Endothelial cell of umbilical vein (primary cell): ENCODE measurements at regions not wholly inside any gene's neighbourhood (a gene's known extent, or its start where the extent isn't known, plus 50 kb on each side); places are given as distances from the start of the nearest gene placed in this dataset.

Experiments
- BruUV-seq: library from RNA; stranded (reverse); fragments of 400-500 nt; replicated peaks from 2 replicates; lab custom pipeline; 2021; lab: Mats Ljungman, UMichigan
- CTCF ChIA-PET: fragments of 300-600, 350-600 bp; sonication (Branson Sonifier 250); formaldehyde crosslinking; loops from one replicate; lab custom pipeline; 2021; ENCODE audit warnings: antibody characterized with exemption, inconsistent platforms; lab: Charles Lee
- POLR2A ChIA-PET: fragments of 300-600, 350-600 bp; sonication (Branson Sonifier 250); formaldehyde crosslinking; loops from one replicate; lab custom pipeline; 2021; ENCODE audit warnings: antibody characterized with exemption, inconsistent platforms; lab: Charles Lee
- DNase-seq: peaks from one replicate; pipeline ENCODE4 v3.0.0-alpha.2; 2011; ENCODE audit warnings: low read depth, low spot score
- FAIRE-seq: peaks from 2 replicates; lab custom pipeline; 2011; peaks lifted over from hg19 to GRCh38; lab: Jason Lieb, UNC
- H2AFZ ChIP-seq: 2 replicates; pipeline ENCODE4 v1.6.0; 2012; ENCODE audit warnings: low read depth, low read length, control low read depth, inconsistent platforms
- H3K27ac ChIP-seq: 2 replicates; pipeline ENCODE4 v1.5.1; 2011; ENCODE audit warnings: low read depth, mild to moderate bottlenecking, control low read depth, low read length, moderate library complexity; ENCODE audit not compliant: insufficient read depth
- H3K27me3 ChIP-seq, 2 experiments: 2 replicates each; pipeline versions ENCODE4 v1.6.0 to v1.6.1; 2011; ENCODE audit warnings: low read length in 2 of 2, mixed read lengths in 1 of 2; ENCODE audit not compliant: control insufficient read depth in 2 of 2, insufficient read depth in 2 of 2
- H3K36me3 ChIP-seq, 2 experiments: 2 replicates in 1 of 2; 3 replicates in 1 of 2; pipeline ENCODE4 v1.5.1; 2011; ENCODE audit warnings: low read length in 2 of 2, mild to moderate bottlenecking in 1 of 2, moderate library complexity in 1 of 2; ENCODE audit not compliant: control insufficient read depth in 2 of 2, insufficient read depth in 2 of 2; ENCODE audit errors: extremely low read depth in 1 of 2
- H3K4me1 ChIP-seq: 3 replicates; pipeline ENCODE4 v1.5.1; 2011; ENCODE audit warnings: mild to moderate bottlenecking, low read length; ENCODE audit not compliant: control insufficient read depth, insufficient read depth; ENCODE audit errors: extremely low read depth
- H3K4me2 ChIP-seq: 2 replicates; pipeline ENCODE4 v1.6.1; 2011; ENCODE audit warnings: low read length, control low read depth, mixed read lengths; ENCODE audit not compliant: insufficient read depth
- H3K4me3 ChIP-seq, 3 experiments: fragments of 200-600 bp in 1 of 3; sonication (generic), shearing (Covaris generic) in 1 of 3; replicated peaks in 1 of 3; 2 replicates each; pipeline ENCODE4 v1.5.1; 2011 to 2016; ENCODE audit warnings: control low read depth in 3 of 3, low read length in 3 of 3, mild to moderate bottlenecking in 2 of 3, inconsistent platforms in 1 of 3, low read depth in 1 of 3, moderate library complexity in 1 of 3; ENCODE audit not compliant: insufficient read depth in 1 of 3
- H3K79me2 ChIP-seq: 2 replicates; pipeline ENCODE4 v1.6.0; 2012; ENCODE audit warnings: low read length, inconsistent platforms; ENCODE audit not compliant: control insufficient read depth, insufficient read depth
- H3K9ac ChIP-seq: replicated peaks from 2 replicates; pipeline ENCODE3; 2011; ENCODE audit warnings: low read length, control low read depth; ENCODE audit not compliant: insufficient read depth; ENCODE audit errors: extremely low read depth
- H3K9me1 ChIP-seq: replicated peaks from 3 replicates; pipeline ENCODE4 v1.6.0; 2011; ENCODE audit warnings: mild to moderate bottlenecking, low read length; ENCODE audit not compliant: control insufficient read depth, insufficient read depth; ENCODE audit errors: extremely low read depth
- H3K9me3 ChIP-seq: replicated peaks from 2 replicates; pipeline ENCODE4 v1.5.1; 2012; ENCODE audit warnings: low read length, inconsistent platforms; ENCODE audit not compliant: control insufficient read depth, insufficient read depth
- H4K20me1 ChIP-seq: replicated peaks from 2 replicates; pipeline ENCODE3; 2011; ENCODE audit warnings: mild to moderate bottlenecking, low read length; ENCODE audit not compliant: control insufficient read depth, insufficient read depth; ENCODE audit errors: extremely low read depth
- EZH2 ChIP-seq: IDR thresholded peaks from 2 replicates; pipeline ENCODE4 v1.6.1; 2012; ENCODE audit warnings: borderline replicate concordance, low read depth, mild to moderate bottlenecking, moderate library complexity, low read length, inconsistent platforms; ENCODE audit not compliant: severe bottlenecking
- FOS ChIP-seq: IDR thresholded peaks from 2 replicates; pipeline ENCODE4 v1.6.1; 2011; ENCODE audit warnings: mild to moderate bottlenecking, low read length, moderate library complexity, borderline replicate concordance; ENCODE audit not compliant: insufficient read depth
- GATA2 ChIP-seq: IDR thresholded peaks from 2 replicates; pipeline ENCODE4 v1.7.0; 2011; ENCODE audit warnings: low read depth, mild to moderate bottlenecking, moderate library complexity, mixed read lengths, low read length; ENCODE audit not compliant: insufficient read length, insufficient read depth
- JUN ChIP-seq: IDR thresholded peaks from 2 replicates; pipeline ENCODE4 v1.6.1; 2011; ENCODE audit warnings: borderline replicate concordance, low read depth; ENCODE audit not compliant: insufficient read length, insufficient read depth
- MYC ChIP-seq: IDR thresholded peaks from one replicate; pipeline ENCODE4 v1.6.1; 2011; ENCODE audit warnings: mild to moderate bottlenecking, low read depth, low read length
- POLR2A ChIP-seq: IDR thresholded peaks from 2 replicates; pipeline ENCODE4 v1.6.1; 2012; ENCODE audit warnings: low read depth, mild to moderate bottlenecking, control low read depth, low read length
- POLR2AphosphoS5 ChIP-seq: IDR thresholded peaks from 2 replicates; pipeline ENCODE4 v1.6.1; 2012; ENCODE audit warnings: low read depth, mild to moderate bottlenecking, control low read depth, low read length, moderate library complexity; ENCODE audit not compliant: insufficient read depth
- dilution Hi-C: fragments of 300-500 bp; cut with MboI; formaldehyde crosslinking; loops from one replicate; pipeline ENCODE4 v1.15.0; 2019; ENCODE audit warnings: low sequenced_read_pairs; ENCODE audit not compliant: extremely low pct_ligation_motif_present
- intact Hi-C: fragments of 100-400 bp; cut with micrococcal nuclease; formaldehyde crosslinking; loops from one replicate; pipeline ENCODE4 v1.10.0; 2022
- TF ChIP-seq, protein P1 (sequence below), 2 donors: IDR thresholded peaks; 1 replicate in 1 of 2; 2 replicates in 1 of 2; pipeline ENCODE4 v1.5.1; 2011; ENCODE audit warnings: low read length in 2 of 2, mild to moderate bottlenecking in 2 of 2, moderate library complexity in 2 of 2, control low read depth in 1 of 2, inconsistent platforms in 1 of 2, low read depth in 1 of 2; ENCODE audit not compliant: insufficient read depth in 1 of 2; ENCODE audit errors: extremely low read depth in 1 of 2
- TF ChIP-seq, protein P2 (sequence below): IDR thresholded peaks from 2 replicates; pipeline ENCODE4 v1.6.1; 2011; ENCODE audit not compliant: insufficient read depth, insufficient read length

DNA sequence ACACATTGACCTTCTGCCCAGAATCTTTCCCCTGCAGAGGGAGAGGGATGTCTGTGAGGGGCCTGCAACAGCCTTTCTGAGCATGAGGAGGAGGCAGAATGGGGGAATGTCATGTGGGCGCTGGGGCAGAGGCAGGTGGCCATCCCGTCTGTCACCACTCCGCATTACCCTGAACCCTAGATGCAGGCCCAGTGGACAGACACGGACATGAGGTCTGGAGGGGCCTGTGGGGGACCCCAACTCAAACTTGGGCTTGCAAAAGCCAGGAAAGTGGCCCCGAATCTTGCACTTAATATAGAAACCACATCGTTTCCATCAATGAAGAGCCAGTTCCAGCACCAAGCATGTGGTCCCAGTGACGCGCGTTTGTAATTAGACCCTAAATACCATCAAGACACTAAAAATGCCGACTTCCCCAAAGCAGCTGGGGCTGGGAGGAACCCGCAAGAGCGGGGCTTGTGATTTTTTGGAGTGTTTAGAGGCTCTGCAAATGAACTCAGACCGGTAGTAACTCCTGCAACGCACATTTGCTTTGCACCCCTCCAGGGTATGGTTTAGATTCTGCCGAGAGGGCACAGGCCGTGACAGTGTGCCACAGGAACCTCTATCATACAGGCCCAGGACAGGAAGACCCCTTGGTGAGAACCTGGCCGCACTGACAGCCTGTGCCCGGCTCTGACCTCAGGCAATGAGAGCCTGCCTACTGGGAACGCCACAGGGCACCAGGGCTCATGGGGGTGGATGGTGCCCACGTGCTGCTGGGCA is 109.3 kb downstream of the CTTN start:
- Histone ChIP-seq H3K36me3 (no peaks in the 10 kb centered on the region), H3K4me3 (no peak overlapping the region), H3K27ac (no peak overlapping the region), H3K27me3 (no peaks in the 10 kb centered on the region), H2AFZ (no peak overlapping the region), H3K4me2 (no peak overlapping the region), H4K20me1 (no peaks in the 10 kb centered on the region), H3K9ac (no peak overlapping the region), H3K9me3 (no peaks in the 10 kb centered on the region), H3K79me2 (no peaks in the 10 kb centered on the region), H3K4me1 (no peaks in the 10 kb centered on the region), H3K9me1 (no peaks in the 10 kb centered on the region)
- FAIRE-seq (no peak), DNase-seq (no peak)
- intact Hi-C loops (no loop called here), dilution Hi-C loops (no loop called here)
- POLR2A ChIA-PET: no interaction called here
- no peak for TF ChIP-seq POLR2A
- TF ChIP-seq JUN: no peak
- no peak for TF ChIP-seq GATA2
- no peak for TF ChIP-seq FOS
- TF ChIP-seq EZH2: no peak
- no peak for TF ChIP-seq POLR2AphosphoS5
- no peak for TF ChIP-seq MYC
- TF ChIP-seq, protein P1, sequence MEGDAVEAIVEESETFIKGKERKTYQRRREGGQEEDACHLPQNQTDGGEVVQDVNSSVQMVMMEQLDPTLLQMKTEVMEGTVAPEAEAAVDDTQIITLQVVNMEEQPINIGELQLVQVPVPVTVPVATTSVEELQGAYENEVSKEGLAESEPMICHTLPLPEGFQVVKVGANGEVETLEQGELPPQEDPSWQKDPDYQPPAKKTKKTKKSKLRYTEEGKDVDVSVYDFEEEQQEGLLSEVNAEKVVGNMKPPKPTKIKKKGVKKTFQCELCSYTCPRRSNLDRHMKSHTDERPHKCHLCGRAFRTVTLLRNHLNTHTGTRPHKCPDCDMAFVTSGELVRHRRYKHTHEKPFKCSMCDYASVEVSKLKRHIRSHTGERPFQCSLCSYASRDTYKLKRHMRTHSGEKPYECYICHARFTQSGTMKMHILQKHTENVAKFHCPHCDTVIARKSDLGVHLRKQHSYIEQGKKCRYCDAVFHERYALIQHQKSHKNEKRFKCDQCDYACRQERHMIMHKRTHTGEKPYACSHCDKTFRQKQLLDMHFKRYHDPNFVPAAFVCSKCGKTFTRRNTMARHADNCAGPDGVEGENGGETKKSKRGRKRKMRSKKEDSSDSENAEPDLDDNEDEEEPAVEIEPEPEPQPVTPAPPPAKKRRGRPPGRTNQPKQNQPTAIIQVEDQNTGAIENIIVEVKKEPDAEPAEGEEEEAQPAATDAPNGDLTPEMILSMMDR (IDR thresholded peaks at IDR 0.05; ENCODE audit: extremely low read depth in 1 of 2, insufficient read depth in 1 of 2, low read depth in 1 of 2, low read length in 2 of 2): no peak
- TF ChIP-seq, protein P2, sequence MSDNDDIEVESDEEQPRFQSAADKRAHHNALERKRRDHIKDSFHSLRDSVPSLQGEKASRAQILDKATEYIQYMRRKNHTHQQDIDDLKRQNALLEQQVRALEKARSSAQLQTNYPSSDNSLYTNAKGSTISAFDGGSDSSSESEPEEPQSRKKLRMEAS: no peak
- CTCF ChIA-PET: no interaction called here
- BruUV-seq: no TSS peak
